ENCODE measurements at regions not wholly inside any gene's neighbourhood (a gene's known extent, or its start where the extent isn't known, plus 50 kb on each side); places are given as distances from the start of the nearest gene placed in this dataset.

DNA sequence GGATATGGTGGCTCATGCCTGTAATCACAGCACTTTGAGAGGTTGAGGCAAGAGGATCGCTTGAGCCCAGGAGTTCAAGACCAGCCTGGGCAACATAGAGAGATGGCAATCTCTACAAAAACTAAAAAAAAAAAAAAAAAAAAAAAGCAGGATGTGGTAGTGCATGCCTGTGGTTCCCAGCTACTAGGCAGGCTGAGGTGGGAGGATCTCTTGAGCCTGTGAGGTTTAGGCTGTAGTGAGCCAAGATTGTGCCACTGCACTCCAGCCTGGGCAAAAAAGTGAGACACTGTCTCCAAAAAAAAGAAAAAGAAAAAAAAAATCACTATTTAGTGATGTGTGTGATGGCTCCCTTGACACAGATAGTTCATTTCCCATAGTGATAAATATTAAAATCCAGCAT, 365.0 kb upstream of the NBEA start:
- Histone ChIP-seq H2BK120ac (ENCODE audit: low read depth, low read length) (no peak overlapping the region), H3K9me3 (ENCODE audit: control insufficient read depth, insufficient read depth, low read length) (no peaks in the 10 kb centered on the region), H3K18ac (ENCODE audit: low read depth, low read length) (no peak overlapping the region), H3K4ac (ENCODE audit: low read depth, low read length) (no peak overlapping the region), H4K8ac (ENCODE audit: low read depth in 2 of 2, low read length in 2 of 2) (no peak overlapping the region), H3K27ac (ENCODE audit: insufficient read depth, low read length) (no peak overlapping the region), H4K20me1 (ENCODE audit: insufficient read depth, low read length) (no peaks in the 10 kb centered on the region), H3K4me1 (ENCODE audit: control insufficient read depth, insufficient read depth, low read length) (no peaks in the 10 kb centered on the region), H3K4me2 (ENCODE audit: low read depth, low read length) (no peak overlapping the region), H3K14ac (replicated peaks; ENCODE audit: low read depth, low read length) (no peak overlapping the region), H2AK9ac (replicated peaks; ENCODE audit: low read depth, low read length, poor library complexity) (no peak overlapping the region), H2BK5ac (ENCODE audit: low read depth, low read length, poor library complexity, severe bottlenecking) (no peak overlapping the region), H2BK15ac (ENCODE audit: low read depth, low read length) (no peak overlapping the region), H3K4me3 (ENCODE audit: insufficient read depth, low read depth, low read length) (no peak overlapping the region), H3K56ac (ENCODE audit: extremely low read depth, insufficient read depth, low read length) (no peak overlapping the region), H4K5ac (ENCODE audit: low read depth, low read length) (no peak overlapping the region), H2AFZ (replicated peaks; ENCODE audit: low read length, poor library complexity) (no peak overlapping the region), H2AK5ac (ENCODE audit: low read depth, low read length) (no peak overlapping the region), H4K91ac (ENCODE audit: insufficient read depth, low read depth, low read length) (no peak overlapping the region), H3K9ac (ENCODE audit: low read depth, low read length) (no peak overlapping the region), H3K27me3 (ENCODE audit: control insufficient read depth, insufficient read depth, low read length) (no peaks in the 10 kb centered on the region), H3K36me3 (ENCODE audit: control insufficient read depth, insufficient read depth, low read length) (no peaks in the 10 kb centered on the region), H3K23ac (ENCODE audit: low read depth, low read length) (no peak overlapping the region), H2BK20ac (ENCODE audit: low read depth, low read length) (no peak overlapping the region), H3K79me1 (ENCODE audit: low read depth in 1 of 2, low read length in 2 of 2) (no peaks in the 10 kb centered on the region), H3K9me1 (ENCODE audit: insufficient read depth, low read length) (no peaks in the 10 kb centered on the region)
- intact Hi-C loops (cut with micrococcal nuclease) = no loop called here
- ChIA-PET CTCF (no interaction called here), POLR2A (ENCODE audit: unreplicated experiment) (no interaction called here)
- no peak for ATAC-seq (ENCODE audit: low read depth)
- BruUV-seq (replicated peaks) = no TSS peak
- dilution Hi-C loops (cut with HindIII; ENCODE audit: low sequenced_read_pairs, unreplicated experiment) = no loop called here
- WGBS, 2 experiments (ENCODE audit: extremely low coverage in 2 of 2, insufficient read length in 1 of 2) = no CpG with 5 or more reads among the region's 1 CpG
- in situ Hi-C loops (cut with MboI; ENCODE audit: low sequenced_read_pairs) = no loop called here
- TF ChIP-seq, protein P1, sequence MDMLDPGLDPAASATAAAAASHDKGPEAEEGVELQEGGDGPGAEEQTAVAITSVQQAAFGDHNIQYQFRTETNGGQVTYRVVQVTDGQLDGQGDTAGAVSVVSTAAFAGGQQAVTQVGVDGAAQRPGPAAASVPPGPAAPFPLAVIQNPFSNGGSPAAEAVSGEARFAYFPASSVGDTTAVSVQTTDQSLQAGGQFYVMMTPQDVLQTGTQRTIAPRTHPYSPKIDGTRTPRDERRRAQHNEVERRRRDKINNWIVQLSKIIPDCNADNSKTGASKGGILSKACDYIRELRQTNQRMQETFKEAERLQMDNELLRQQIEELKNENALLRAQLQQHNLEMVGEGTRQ (IDR thresholded peaks at IDR 0.05; ENCODE audit: low read depth, low read length) = no peak
- TF ChIP-seq RAD21 (IDR thresholded peaks at IDR 0.05; ENCODE audit: low read length) (no peak), POLR2A (IDR thresholded peaks at IDR 0.05; ENCODE audit: low read depth, low read length) (no peak), SMC3 (IDR thresholded peaks at IDR 0.05; ENCODE audit: low read depth, low read length) (no peak), MAZ (IDR thresholded peaks at IDR 0.05; ENCODE audit: borderline replicate concordance, low read depth, low read length) (no peak), CHD1 (IDR thresholded peaks at IDR 0.05; ENCODE audit: low read depth, low read length) (no peak), BHLHE40 (IDR thresholded peaks at IDR 0.05; ENCODE audit: low read depth, low read length) (no peak), CEBPB (IDR thresholded peaks at IDR 0.05; ENCODE audit: low read depth, low read length) (no peak), RCOR1 (IDR thresholded peaks at IDR 0.05; ENCODE audit: insufficient replicate concordance, low read length) (no peak), FOS (IDR thresholded peaks at IDR 0.05; ENCODE audit: low read depth, low read length) (no peak), MXI1 (IDR thresholded peaks at IDR 0.05; ENCODE audit: borderline replicate concordance, low read depth, low read length) (no peak), NFE2L2 (IDR thresholded peaks at IDR 0.05; ENCODE audit: low read depth, low read length) (no peak), MAFK (IDR thresholded peaks at IDR 0.05; ENCODE audit: low read depth, low read length) (no peak), RFX5 (IDR thresholded peaks at IDR 0.05; ENCODE audit: low read depth, low read length) (no peak)
- TF ChIP-seq, protein P2, sequence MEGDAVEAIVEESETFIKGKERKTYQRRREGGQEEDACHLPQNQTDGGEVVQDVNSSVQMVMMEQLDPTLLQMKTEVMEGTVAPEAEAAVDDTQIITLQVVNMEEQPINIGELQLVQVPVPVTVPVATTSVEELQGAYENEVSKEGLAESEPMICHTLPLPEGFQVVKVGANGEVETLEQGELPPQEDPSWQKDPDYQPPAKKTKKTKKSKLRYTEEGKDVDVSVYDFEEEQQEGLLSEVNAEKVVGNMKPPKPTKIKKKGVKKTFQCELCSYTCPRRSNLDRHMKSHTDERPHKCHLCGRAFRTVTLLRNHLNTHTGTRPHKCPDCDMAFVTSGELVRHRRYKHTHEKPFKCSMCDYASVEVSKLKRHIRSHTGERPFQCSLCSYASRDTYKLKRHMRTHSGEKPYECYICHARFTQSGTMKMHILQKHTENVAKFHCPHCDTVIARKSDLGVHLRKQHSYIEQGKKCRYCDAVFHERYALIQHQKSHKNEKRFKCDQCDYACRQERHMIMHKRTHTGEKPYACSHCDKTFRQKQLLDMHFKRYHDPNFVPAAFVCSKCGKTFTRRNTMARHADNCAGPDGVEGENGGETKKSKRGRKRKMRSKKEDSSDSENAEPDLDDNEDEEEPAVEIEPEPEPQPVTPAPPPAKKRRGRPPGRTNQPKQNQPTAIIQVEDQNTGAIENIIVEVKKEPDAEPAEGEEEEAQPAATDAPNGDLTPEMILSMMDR (conservative IDR thresholded peaks at IDR 0.05; ENCODE audit: low read depth, low read length) = no peak
- TF ChIP-seq, protein P3, sequence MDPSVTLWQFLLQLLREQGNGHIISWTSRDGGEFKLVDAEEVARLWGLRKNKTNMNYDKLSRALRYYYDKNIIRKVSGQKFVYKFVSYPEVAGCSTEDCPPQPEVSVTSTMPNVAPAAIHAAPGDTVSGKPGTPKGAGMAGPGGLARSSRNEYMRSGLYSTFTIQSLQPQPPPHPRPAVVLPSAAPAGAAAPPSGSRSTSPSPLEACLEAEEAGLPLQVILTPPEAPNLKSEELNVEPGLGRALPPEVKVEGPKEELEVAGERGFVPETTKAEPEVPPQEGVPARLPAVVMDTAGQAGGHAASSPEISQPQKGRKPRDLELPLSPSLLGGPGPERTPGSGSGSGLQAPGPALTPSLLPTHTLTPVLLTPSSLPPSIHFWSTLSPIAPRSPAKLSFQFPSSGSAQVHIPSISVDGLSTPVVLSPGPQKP (IDR thresholded peaks at IDR 0.05; ENCODE audit: borderline replicate concordance, low read depth, low read length) = no peak
- no peak for DNase-seq

Data from IMR-90 (cell line).